ENCODE measurements at regions not wholly inside any gene's neighbourhood (a gene's known extent, or its start where the extent isn't known, plus 50 kb on each side); places are given as distances from the start of the nearest gene placed in this dataset.

DNA sequence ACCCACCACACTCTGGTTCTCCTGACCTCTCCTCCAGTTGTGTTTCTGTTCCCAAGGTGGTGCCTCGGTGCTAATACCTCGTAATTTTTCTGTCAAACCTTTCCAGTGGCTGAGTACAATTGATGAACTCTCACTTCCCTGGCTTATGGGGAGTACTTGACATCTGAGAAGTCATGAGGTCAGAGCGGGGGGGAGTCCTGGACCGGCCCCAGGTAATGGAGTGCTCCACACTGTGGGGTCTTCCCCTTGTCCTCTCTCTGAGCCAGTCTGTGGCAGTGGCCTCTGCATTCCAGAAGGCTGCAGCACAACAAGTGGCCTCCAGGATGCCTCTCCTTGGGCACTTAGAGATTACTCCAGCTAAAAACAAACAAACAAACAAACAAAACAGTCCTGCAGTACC lies 122.5 kb upstream of the TRIM2 start:
- in situ Hi-C loops (cut with HindIII; ENCODE audit: low sequenced_read_pairs): no loop called here
- no peak overlapping the region for H3K4me3 ChIP-seq (ENCODE audit: low read depth, low read length)
- TF ChIP-seq, protein P1, sequence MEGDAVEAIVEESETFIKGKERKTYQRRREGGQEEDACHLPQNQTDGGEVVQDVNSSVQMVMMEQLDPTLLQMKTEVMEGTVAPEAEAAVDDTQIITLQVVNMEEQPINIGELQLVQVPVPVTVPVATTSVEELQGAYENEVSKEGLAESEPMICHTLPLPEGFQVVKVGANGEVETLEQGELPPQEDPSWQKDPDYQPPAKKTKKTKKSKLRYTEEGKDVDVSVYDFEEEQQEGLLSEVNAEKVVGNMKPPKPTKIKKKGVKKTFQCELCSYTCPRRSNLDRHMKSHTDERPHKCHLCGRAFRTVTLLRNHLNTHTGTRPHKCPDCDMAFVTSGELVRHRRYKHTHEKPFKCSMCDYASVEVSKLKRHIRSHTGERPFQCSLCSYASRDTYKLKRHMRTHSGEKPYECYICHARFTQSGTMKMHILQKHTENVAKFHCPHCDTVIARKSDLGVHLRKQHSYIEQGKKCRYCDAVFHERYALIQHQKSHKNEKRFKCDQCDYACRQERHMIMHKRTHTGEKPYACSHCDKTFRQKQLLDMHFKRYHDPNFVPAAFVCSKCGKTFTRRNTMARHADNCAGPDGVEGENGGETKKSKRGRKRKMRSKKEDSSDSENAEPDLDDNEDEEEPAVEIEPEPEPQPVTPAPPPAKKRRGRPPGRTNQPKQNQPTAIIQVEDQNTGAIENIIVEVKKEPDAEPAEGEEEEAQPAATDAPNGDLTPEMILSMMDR (IDR thresholded peaks at IDR 0.05; ENCODE audit: low read depth, low read length, missing control alignments): no peak
- DNase-seq (ENCODE audit: low read depth): no peak

DNA sequence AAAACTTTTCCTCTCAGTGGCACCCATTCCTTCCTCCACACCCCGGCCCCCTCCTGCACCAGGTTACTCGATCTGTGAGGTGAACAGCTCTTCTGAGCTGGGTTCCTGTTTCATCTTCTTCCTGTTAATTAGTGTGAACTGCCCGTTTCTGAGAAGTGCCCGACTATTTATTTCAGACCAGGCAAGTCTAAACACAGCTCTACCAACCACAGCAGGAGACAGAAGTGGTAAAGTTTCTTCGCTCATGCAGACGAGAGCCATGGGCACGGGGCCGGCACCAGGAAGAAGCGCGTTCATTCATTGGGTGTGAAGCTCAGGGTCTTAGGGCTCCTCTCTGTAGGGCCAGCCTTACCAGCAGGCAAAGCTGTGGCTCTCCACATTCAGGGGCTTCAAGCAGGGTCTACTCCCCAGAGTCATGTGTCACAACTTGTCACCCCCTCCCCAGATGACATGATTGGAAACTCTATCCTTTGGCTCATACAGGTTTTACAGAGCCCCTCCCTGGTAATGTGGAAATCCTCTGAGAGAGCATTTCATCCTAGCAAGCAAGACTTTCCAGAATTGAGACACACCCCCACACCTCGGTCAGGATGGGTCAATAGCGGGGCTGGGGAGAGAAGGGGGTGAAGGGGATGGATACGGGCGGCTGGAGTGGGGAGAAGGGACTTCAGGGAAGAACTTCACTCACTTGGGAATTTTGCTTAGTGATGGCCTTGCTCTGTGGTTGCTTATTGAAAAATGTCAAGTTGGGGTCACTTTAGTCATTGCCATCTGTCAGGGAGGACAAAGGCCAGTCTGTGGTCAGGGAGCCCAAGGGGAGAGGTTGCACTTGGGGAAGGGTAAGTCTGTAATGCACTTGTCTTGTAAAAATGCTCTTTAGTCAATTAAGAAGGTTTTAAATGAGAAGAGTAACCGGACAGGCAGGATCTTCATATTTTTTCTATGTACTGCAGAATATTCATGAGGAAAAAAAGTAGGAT lies 121.6 kb upstream of the TRIM2 start:
- DNase-seq (ENCODE audit: low read depth): no peak
- in situ Hi-C loops (cut with HindIII; ENCODE audit: low sequenced_read_pairs): no loop called here
- H3K4me3 ChIP-seq (ENCODE audit: low read depth, low read length): no peak overlapping the region
- TF ChIP-seq, protein P1 (IDR thresholded peaks at IDR 0.05; ENCODE audit: low read depth, low read length, missing control alignments): no peak

DNA sequence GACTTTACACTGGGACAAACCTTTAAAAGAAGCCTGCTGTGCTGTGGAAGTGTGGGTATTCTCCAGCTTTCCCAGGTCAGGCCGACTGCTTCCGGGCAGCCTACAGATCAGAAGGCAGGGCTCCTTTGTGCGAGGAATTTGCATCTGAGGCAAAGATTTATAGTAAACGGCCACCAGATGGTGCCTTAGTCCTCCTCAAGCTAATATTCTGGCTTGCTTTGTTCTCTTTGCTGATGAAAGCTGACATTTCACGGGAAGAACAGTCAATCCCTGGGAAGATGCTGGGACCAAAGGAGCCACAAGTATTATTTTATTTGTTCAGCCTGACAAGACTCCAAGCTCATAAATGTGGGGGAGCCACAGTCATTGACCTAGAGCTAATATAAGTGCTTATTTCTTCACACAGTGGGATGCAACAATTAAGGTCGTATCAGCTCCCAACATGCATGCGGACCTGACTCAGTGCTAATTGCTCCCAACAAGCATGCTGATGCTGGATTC lies 120.7 kb upstream of the TRIM2 start:
- DNase-seq (ENCODE audit: low read depth): peak; percentile 73
- no peak overlapping the region for H3K4me3 ChIP-seq (ENCODE audit: low read depth, low read length)
- TF ChIP-seq, protein P1 (IDR thresholded peaks at IDR 0.05; ENCODE audit: low read depth, low read length, missing control alignments): peak; percentile 69
- in situ Hi-C loops (cut with HindIII; ENCODE audit: low sequenced_read_pairs): no loop called here

DNA sequence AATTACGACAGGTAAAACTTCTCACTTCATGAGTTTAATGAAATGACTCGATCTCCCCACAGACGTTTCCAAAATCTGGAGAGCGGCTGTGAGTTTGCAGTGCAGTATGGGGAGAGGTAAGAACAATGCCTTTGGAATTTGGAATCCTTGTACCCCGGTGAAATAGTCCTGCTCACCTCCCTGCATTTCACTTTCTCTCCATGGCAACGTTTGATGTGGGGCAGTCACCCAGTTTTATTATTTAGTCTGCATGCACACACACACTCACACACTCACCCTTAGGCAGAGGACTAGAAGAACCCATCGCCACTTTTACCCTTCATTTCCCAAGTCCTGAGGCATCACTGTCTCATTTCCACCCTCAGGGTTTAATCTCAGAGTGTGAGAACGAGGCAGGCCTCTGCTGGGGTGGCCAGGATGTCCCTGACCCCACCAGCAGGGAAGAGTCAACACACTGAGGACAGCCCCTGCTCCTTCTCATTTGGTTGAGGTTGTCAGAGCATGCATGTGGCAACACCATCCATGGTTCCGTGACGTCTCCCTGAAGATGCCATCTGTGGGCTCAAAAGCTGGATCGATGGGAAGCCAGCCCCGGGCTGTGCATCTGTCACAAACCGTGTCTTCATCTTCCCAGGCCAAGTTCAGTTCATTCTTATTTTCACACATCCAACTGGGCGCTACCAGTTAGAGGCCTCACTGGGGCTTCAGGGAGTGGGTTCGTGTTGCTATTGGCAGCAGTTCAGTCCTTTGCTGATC lies 119.8 kb upstream of the TRIM2 start:
- TF ChIP-seq, protein P1 (IDR thresholded peaks at IDR 0.05; ENCODE audit: low read depth, low read length, missing control alignments): no peak
- H3K4me3 ChIP-seq (ENCODE audit: low read depth, low read length): no peak overlapping the region
- in situ Hi-C loops (cut with HindIII; ENCODE audit: low sequenced_read_pairs): no loop called here
- DNase-seq (ENCODE audit: low read depth): no peak

DNA sequence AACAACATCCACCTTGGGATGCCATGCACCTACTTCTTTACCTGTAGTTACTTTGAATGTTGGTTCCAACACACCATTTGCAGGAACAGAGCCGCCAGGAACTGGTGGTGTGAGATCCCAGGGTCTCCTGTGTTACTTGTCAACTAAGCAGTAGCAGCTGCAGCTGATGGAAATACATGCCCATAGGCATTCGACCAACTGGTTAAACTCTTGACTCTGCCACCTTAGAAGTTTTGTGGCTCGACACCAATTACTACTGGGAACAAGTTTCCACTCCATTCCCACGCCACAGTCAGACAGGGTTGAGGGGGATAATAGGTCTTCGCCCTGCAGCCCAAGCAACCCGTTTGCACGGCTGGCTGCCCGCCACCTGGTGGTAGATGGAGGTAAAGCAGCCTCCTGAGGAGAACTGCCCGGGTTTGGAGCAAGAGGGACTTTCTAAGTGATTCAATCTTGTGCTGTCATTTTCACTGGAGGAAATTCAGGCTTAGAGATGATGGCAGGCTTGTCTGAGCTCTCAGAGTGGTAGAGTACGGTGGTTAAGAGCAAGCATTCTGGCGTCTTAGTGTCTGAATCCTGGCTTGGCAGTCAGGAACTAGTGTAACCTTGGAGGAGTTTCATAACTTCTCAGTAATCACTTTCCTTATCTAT lies 119.1 kb upstream of the TRIM2 start:
- in situ Hi-C loops (cut with HindIII; ENCODE audit: low sequenced_read_pairs): no loop called here
- TF ChIP-seq, protein P1 (IDR thresholded peaks at IDR 0.05; ENCODE audit: low read depth, low read length, missing control alignments): peak; percentile 98
- H3K4me3 ChIP-seq (ENCODE audit: low read depth, low read length): no peak overlapping the region
- DNase-seq (ENCODE audit: low read depth): peak; percentile 18

DNA sequence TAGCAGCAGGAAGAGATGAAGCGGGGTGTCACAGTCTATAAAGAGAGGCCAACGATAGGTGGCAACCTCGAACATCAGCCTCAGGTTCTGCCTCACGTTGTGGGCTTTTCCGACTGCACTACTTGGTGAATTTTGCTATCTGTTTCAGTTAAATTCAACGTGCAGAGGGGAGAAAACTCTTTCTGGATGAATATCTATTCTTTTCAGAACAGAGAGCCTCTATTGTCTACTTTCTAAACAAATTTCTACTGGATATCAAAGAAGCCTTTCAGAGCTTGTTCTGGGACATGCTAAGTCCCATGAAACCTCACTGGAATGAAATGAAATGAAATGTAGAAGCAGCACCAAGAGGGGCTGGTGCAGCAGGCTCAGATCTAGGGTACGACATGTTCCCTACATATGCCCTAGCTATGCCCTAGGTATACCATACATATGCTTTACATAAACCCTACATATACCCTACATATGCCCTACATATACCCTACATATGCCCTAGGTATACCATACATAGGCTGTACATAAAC lies 116.5 kb upstream of the TRIM2 start:
- in situ Hi-C loops (cut with HindIII; ENCODE audit: low sequenced_read_pairs): no loop called here
- TF ChIP-seq, protein P1 (IDR thresholded peaks at IDR 0.05; ENCODE audit: low read depth, low read length, missing control alignments): no peak
- no peak overlapping the region for H3K4me3 ChIP-seq (ENCODE audit: low read depth, low read length)
- no peak for DNase-seq (ENCODE audit: low read depth)
